GM19043 (cell line): ENCODE measurements at regions not wholly inside any gene's neighbourhood (a gene's known extent, or its start where the extent isn't known, plus 50 kb on each side); places are given as distances from the start of the nearest gene placed in this dataset.

Experiments
- ATAC-seq: cut with Tn5 transposase; IDR thresholded peaks from one replicate; pipeline ENCODE4 v1.9.1; 2021; ENCODE audit warnings: low read depth; ENCODE audit not compliant: unreplicated experiment

GRCh38 chr12:11564984-11565651 is 84.4 kb upstream of the ETV6 start:
- ATAC-seq, result no peak

GRCh38 chr12:11565752-11566151 is 83.7 kb upstream of the ETV6 start:
- ATAC-seq, result no peak

- no peak for ATAC-seq
These were observed 81.2 kb upstream of the ETV6 start for GRCh38 chr12:11568155-11568761.

- peak; percentile 90 for ATAC-seq
These were observed 80.6 kb upstream of the ETV6 start for GRCh38 chr12:11568762-11569478.

- no peak for ATAC-seq
These were observed 79.8 kb upstream of the ETV6 start for GRCh38 chr12:11569716-11570115.

- ATAC-seq, result no peak
These were observed 75.6 kb upstream of the ETV6 start for GRCh38 chr12:11573880-11574279.

GRCh38 chr12:11576104-11576503 is 73.4 kb upstream of the ETV6 start:
- ATAC-seq, result no peak

GRCh38 chr12:11577658-11578260 is 71.7 kb upstream of the ETV6 start:
- ATAC-seq, result no peak

- ATAC-seq, result peak; percentile 64
These were observed 70.9 kb upstream of the ETV6 start for GRCh38 chr12:11578461-11578993.

- ATAC-seq, result no peak
These were observed 69.2 kb upstream of the ETV6 start for GRCh38 chr12:11580125-11580751.

- ATAC-seq, result no peak
These were observed 68.2 kb upstream of the ETV6 start for GRCh38 chr12:11581179-11581755.

- ATAC-seq, result no peak
These were observed 65.1 kb upstream of the ETV6 start for GRCh38 chr12:11584221-11584855.

GRCh38 chr12:11592484-11592883 is 57.0 kb upstream of the ETV6 start:
- ATAC-seq, result no peak

GRCh38 chr12:11593013-11593412 is 56.5 kb upstream of the ETV6 start:
- no peak for ATAC-seq

- ATAC-seq, result no peak
These were observed 54.4 kb upstream of the ETV6 start for GRCh38 chr12:11595080-11595479.

GRCh38 chr12:11596141-11596540 is 53.3 kb upstream of the ETV6 start:
- no peak for ATAC-seq

GRCh38 chr12:11598900-11599299 is 50.6 kb upstream of the ETV6 start:
- ATAC-seq, result no peak
